GM21367 (cell line): ENCODE measurements at regions not wholly inside any gene's neighbourhood (a gene's known extent, or its start where the extent isn't known, plus 50 kb on each side); places are given as distances from the start of the nearest gene placed in this dataset.

Experiments
- ATAC-seq: cut with Tn5 transposase; IDR thresholded peaks from one replicate; pipeline ENCODE4 v1.9.1; 2021; ENCODE audit not compliant: unreplicated experiment

- no peak for ATAC-seq
These were observed 148.8 kb downstream of the CCNG2 start for GRCh38 chr4:77305766-77306165.

DNA sequence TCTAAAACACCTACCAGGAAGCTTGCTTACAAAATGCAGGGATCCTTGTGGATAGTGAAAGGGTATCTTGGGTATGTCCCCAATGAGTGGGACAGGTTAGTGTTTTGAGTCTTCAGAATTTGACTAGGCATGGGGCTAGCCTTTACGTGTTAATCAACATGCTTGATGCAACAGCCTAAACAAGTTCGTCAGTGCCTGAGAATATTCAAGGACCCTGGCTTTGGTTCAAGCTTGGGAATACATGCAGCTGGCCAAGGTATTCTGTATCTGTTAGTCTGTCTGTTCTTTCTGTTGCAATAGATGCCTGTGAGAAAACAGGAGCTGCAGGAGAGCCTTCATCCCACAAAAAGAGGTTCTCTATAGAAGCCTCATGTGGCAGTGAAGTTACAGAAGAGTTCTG is 149.5 kb downstream of the CCNG2 start:
- ATAC-seq: no peak

- ATAC-seq: no peak
These were observed 151.8 kb downstream of the CCNG2 start for GRCh38 chr4:77308843-77309242.

GRCh38 chr4:77309496-77309895 is 152.5 kb downstream of the CCNG2 start:
- no peak for ATAC-seq

DNA sequence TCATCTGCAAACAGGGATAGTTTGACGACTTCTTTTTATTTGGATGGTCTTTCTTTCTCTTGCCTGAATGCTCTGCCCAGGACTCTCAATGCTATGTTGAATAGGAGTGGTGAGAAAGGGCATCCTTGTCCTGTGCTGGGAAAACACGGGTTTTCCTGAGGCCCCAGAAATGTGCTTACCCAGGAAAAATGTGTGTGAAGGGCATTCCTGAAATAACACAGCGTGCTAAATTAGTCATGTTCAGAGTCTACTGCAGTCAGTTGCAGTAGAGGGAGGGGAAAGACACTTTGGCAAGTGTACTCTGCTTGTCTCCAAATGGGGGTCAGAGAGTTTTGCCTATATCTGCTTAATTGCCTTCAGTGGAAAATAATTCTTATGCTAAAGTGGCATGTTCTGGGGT is 153.9 kb downstream of the CCNG2 start:
- no peak for ATAC-seq

DNA sequence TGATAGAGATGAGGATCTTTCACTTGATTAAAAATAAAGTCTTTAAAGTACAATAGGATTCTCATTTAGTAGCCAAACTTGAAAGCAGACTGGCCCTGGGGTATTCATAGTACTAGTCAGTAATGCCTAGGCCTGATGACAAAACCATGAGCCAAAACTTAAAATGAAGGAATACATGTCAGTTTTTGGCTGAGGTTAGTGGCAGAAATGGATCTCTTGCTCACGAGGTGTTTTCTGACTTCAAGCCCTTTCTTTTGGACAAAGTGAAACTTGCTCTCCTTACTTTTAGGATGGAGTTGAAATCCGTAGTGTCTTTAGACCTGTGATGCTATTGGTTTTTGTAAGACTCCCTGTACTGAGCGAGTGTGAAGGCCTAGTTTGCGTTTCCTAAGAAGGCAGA is 157.7 kb downstream of the CCNG2 start:
- ATAC-seq: no peak

- no peak for ATAC-seq
These were observed 170.1 kb downstream of the CCNG2 start for GRCh38 chr4:77327151-77327550.

GRCh38 chr4:77332696-77333270 is 175.8 kb downstream of the CCNG2 start:
- no peak for ATAC-seq

DNA sequence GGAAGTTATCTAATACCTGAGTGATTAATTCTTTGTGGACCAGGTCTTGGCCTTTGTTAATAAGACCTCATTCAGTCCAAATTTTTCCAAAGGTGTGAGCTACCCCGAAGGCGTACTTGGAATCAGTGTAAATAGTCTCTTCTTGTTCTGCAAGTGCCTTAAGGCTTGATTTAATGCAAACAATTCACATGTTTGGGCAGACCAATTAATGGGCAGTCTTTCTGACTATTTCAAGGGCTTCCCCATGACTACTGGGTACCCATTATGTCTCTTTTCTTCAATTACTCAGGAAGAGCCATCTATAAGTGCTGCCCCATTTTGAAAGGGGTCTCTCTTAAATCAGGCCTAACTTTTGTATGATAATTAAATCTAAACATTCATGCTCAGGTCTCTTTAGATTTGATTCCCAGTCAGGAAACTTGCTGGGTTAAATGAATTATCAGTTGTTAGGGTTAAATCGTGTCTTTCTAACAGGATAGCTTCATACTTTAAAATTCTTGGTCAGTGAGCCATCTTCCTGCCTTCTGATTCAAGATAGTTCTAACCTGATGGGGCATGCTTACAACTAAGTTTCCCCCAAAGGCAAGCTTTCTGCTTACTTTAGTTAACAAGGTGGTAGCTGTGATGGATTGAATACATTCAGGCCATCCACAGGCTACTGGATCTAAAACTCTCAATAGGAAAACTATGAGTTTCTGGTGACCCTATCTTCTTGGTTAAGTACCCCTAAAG is 179.6 kb downstream of the CCNG2 start:
- no peak for ATAC-seq

GRCh38 chr4:77342170-77342810 is 185.3 kb downstream of the CCNG2 start:
- ATAC-seq: no peak

- ATAC-seq: no peak
These were observed 187.0 kb downstream of the CCNG2 start for GRCh38 chr4:77344001-77344400.

- no peak for ATAC-seq
These were observed 187.8 kb downstream of the CCNG2 start for GRCh38 chr4:77344784-77345183.

GRCh38 chr4:77347351-77347966 is 190.5 kb downstream of the CCNG2 start:
- no peak for ATAC-seq

- no peak for ATAC-seq
These were observed 191.8 kb downstream of the CCNG2 start for GRCh38 chr4:77348815-77349214.

GRCh38 chr4:77349364-77349763 is 192.4 kb downstream of the CCNG2 start:
- ATAC-seq: no peak

- ATAC-seq: no peak
These were observed 192.8 kb downstream of the CCNG2 start for GRCh38 chr4:77349796-77350195.

DNA sequence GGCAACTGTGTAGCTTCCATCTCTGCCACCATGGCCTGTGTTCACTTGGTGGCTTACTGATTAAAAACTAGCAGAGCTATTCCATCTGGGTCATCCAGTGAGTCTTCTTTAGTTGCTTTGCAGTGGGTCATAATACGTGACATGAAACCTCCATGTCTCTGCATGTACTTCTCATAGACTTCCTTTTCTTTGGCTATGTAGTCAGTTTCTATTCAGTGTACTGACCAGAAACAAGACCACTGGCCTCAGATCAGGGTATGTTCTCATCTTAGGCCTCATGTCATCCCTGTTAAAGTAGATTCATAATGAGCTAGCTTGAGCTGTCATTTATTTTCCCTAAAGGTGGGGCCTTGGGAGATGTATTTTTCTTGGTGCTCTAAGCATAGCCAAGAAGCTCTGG is 195.2 kb downstream of the CCNG2 start:
- ATAC-seq: no peak

DNA sequence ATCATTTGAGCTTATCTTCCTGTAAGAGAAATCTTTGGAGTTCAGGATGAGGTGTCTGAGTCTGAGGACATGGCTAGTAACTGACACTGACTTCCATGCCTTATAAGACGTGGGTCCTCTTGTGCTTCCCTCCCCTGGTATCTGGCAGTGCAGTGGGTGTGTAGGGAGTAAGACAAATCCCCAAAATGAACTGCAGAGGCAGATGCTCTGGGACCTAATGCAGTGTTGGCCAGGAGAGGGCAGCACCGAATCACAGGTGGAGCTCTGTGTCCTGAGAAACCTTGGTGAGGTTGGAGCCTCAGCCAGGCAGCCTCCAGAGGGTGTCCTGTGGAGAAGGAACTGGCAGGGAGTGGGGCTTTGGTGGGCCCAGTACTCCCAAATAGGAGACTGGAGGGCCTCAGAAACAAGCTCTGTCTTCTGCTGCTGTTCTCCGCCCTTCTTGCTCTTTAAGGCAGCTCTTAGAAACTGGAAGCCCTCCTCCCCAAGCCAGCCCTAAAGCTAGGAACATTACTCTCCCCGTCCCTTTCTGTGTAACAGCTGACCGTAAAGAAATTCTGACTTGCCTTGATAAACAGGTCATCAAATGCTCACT is 196.8 kb downstream of the CCNG2 start:
- peak; percentile 66 for ATAC-seq

- no peak for ATAC-seq
These were observed 197.5 kb downstream of the CCNG2 start for GRCh38 chr4:77354550-77354949.

GRCh38 chr4:77355731-77356130 is 198.7 kb downstream of the CCNG2 start:
- no peak for ATAC-seq

GRCh38 chr4:77358315-77358928 is 201.4 kb downstream of the CCNG2 start:
- no peak for ATAC-seq
